Choroid plexus epithelial cell (primary cell): ENCODE measurements at regions not wholly inside any gene's neighbourhood (a gene's known extent, or its start where the extent isn't known, plus 50 kb on each side); places are given as distances from the start of the nearest gene placed in this dataset.
A peak's percentile ranks its signal among the peaks of the same experiment; 100 is the strongest.
"Not testable (repeated sequence)": the region's sequence is repeated elsewhere in the genome, so short reads cannot be mapped to it uniquely, and the experiment has no call there.

Source experiments
- DNase-seq: peaks from one replicate; pipeline ENCODE4 v3.0.0-alpha.2; 2010; ENCODE audit warnings: low read depth
- H3K4me3 ChIP-seq: 2 replicates; pipeline ENCODE4 v1.5.1; 2011; ENCODE audit warnings: low read depth, mild to moderate bottlenecking, control low read depth, low read length, moderate library complexity
- CTCF ChIP-seq: conservative IDR thresholded peaks from 2 replicates; pipeline ENCODE4 v1.5.1; 2011; ENCODE audit warnings: low read depth, mild to moderate bottlenecking, control low read depth, inconsistent platforms, low read length, moderate library complexity

GRCh38 chr6:118706702-118707101 lies 55.3 kb upstream of the CEP85L start:
- TF ChIP-seq CTCF: no peak
- H3K4me3 ChIP-seq: no peak overlapping the region
- no peak for DNase-seq

GRCh38 chr6:118705544-118706491 lies 54.4 kb upstream of the CEP85L start:
- peak; percentile 89 for DNase-seq
- H3K4me3 ChIP-seq: peak overlapping the region; percentile 46
- no peak for TF ChIP-seq CTCF

GRCh38 chr6:118704915-118705314 lies 53.5 kb upstream of the CEP85L start:
- no peak overlapping the region for H3K4me3 ChIP-seq
- no peak for TF ChIP-seq CTCF
- DNase-seq: peak; percentile 61

GRCh38 chr6:118701260-118701659 lies 49.9 kb upstream of the CEP85L start:
- not testable (repeated sequence) for H3K4me3 ChIP-seq, DNase-seq
